ENCODE measurements at regions not wholly inside any gene's neighbourhood (a gene's known extent, or its start where the extent isn't known, plus 50 kb on each side); places are given as distances from the start of the nearest gene placed in this dataset.

DNA sequence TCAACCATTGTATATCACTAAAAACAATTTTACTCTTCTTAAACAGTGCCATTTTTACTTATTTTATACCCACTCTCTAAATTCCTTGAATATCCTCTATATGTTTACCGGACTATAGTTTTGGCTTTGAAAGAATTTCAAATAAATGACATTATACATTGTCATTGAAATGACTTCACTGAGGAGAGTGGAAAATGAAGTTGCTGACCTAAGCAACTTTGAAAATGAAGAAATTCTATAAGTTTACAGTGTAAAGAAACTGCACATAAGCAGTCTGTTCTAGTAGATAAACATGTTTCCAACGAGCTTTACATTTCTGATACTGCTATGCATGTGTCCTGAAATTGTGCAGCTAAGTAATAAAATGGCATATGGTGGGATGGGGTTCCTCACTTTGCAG is 1094.0 kb downstream of the TMEM121 start:
- TF ChIP-seq CREB1 (IDR thresholded peaks at IDR 0.05; ENCODE audit: low read depth) (no peak), EGR1 (IDR thresholded peaks at IDR 0.05) (no peak), TCF12 (IDR thresholded peaks at IDR 0.05; ENCODE audit: low read depth) (no peak), RAD21 (IDR thresholded peaks at IDR 0.05; ENCODE audit: low read depth) (no peak), EP300 (IDR thresholded peaks at IDR 0.05; ENCODE audit: borderline replicate concordance) (no peak), CEBPB (IDR thresholded peaks at IDR 0.05) (no peak)
- TF ChIP-seq, protein P1, sequence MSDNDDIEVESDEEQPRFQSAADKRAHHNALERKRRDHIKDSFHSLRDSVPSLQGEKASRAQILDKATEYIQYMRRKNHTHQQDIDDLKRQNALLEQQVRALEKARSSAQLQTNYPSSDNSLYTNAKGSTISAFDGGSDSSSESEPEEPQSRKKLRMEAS (IDR thresholded peaks at IDR 0.05): no peak
- TF ChIP-seq, protein P2, sequence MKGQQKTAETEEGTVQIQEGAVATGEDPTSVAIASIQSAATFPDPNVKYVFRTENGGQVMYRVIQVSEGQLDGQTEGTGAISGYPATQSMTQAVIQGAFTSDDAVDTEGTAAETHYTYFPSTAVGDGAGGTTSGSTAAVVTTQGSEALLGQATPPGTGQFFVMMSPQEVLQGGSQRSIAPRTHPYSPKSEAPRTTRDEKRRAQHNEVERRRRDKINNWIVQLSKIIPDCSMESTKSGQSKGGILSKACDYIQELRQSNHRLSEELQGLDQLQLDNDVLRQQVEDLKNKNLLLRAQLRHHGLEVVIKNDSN (IDR thresholded peaks at IDR 0.05): no peak
